Small intestine (tissue), 7 donors: ENCODE measurements at regions not wholly inside any gene's neighbourhood (a gene's known extent, or its start where the extent isn't known, plus 50 kb on each side); places are given as distances from the start of the nearest gene placed in this dataset.

Source experiments
- DNase-seq, 2 donors: peaks; one replicate each; pipeline versions ENCODE4 v3.0.0 to v3.0.0-alpha.2; 2013
- FAIRE-seq: peaks from 2 replicates; lab custom pipeline; 2012; peaks lifted over from hg19 to GRCh38; lab: Jason Lieb, UNC
- H3K27ac ChIP-seq, 3 donors: one replicate each; pipeline ENCODE4 v1.5.1; 2013; ENCODE audit warnings: low read length in 2 of 3, mild to moderate bottlenecking in 2 of 3, control low read depth in 1 of 3, inconsistent platforms in 1 of 3, low read depth in 1 of 3, moderate library complexity in 1 of 3
- H3K27me3 ChIP-seq, 3 donors: one replicate each; pipeline ENCODE4 v1.6.1; 2013; ENCODE audit warnings: low read length in 3 of 3, inconsistent platforms in 1 of 3; ENCODE audit not compliant: control insufficient read depth in 3 of 3, insufficient read depth in 3 of 3
- H3K36me3 ChIP-seq, 3 donors: one replicate each; pipeline ENCODE4 v1.6.1; 2013; ENCODE audit warnings: low read length in 3 of 3, inconsistent platforms in 1 of 3, low read depth in 1 of 3, mild to moderate bottlenecking in 1 of 3, moderate library complexity in 1 of 3; ENCODE audit not compliant: control insufficient read depth in 3 of 3, insufficient read depth in 2 of 3
- H3K4me1 ChIP-seq, 3 donors: one replicate each; pipeline ENCODE4 v1.6.1; 2013; ENCODE audit warnings: low read length in 2 of 3, inconsistent platforms in 1 of 3, low read depth in 1 of 3, mild to moderate bottlenecking in 1 of 3, moderate library complexity in 1 of 3; ENCODE audit not compliant: control insufficient read depth in 3 of 3, insufficient read depth in 2 of 3
- H3K4me3 ChIP-seq, 3 donors: one replicate each; pipeline ENCODE4 v1.5.1; 2013; ENCODE audit warnings: low read length in 3 of 3, control low read depth in 1 of 3, inconsistent platforms in 1 of 3, low read depth in 1 of 3, mild to moderate bottlenecking in 1 of 3, moderate library complexity in 1 of 3
- H3K9me3 ChIP-seq, 2 donors: one replicate each; pipeline ENCODE4 v1.6.1; 2013; ENCODE audit warnings: low read depth in 1 of 2, low read length in 1 of 2; ENCODE audit not compliant: control insufficient read depth in 2 of 2, insufficient read depth in 1 of 2
- whole genome bisulfite sequencing, 3 donors: extraction: QIAGEN DNeasy Blood & Tissue Kit; methylation state at CpG; one replicate each; pipeline ENCODE4 v1.1.7; 2013; 5-methylcytosine and 5-hydroxymethylcytosine counted together
- donor health status: healthy with polysubstance abuse.
- donor health status: control.
- donor health status: control.
- donor health status: Bipolar disorder and iron deficiency.
- donor health status: healthy.

DNA sequence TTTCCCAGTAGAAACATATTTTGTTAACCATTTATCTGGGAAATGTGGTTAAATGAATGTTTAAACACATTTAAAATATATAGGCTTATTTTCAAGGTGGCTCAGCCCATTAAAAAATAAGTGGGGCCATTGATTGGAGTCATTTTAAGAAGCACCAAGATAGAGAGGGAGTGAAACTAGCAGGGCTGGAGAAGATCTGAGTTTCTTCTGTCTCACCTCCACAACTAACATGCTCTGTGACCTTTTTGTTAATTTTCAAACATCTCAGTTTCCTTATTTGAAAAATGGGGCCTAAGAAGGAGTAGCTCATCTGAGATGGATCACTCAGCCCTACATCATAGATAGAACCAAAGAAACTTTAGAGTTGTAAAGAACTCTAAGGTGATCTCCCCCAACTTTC is 254.8 kb downstream of the KCNS3 start:
- H3K27ac ChIP-seq = no peak overlapping the region
- H3K4me1 ChIP-seq = no peaks in the 10 kb centered on the region
- H3K9me3 ChIP-seq = no peaks in the 10 kb centered on the region
- no peaks in the 10 kb centered on the region for H3K27me3 ChIP-seq
- no peaks in the 10 kb centered on the region for H3K36me3 ChIP-seq
- DNase-seq = no peak
- H3K4me3 ChIP-seq = no peak overlapping the region
- FAIRE-seq = no peak

- Histone ChIP-seq H3K27me3 (no peaks in the 10 kb centered on the region), H3K4me1 (no peaks in the 10 kb centered on the region), H3K27ac (no peak overlapping the region), H3K36me3 (no peaks in the 10 kb centered on the region), H3K9me3 (no peaks in the 10 kb centered on the region), H3K4me3 (no peak overlapping the region)
- 47 to 66% (median 51%) methylated on average over 3 of the region's 3 CpGs for WGBS, 3 donors
- FAIRE-seq = no peak
- DNase-seq = no peak
Measured at GRCh38 chr2:18132697-18133096, 254.2 kb downstream of the KCNS3 start.

DNA sequence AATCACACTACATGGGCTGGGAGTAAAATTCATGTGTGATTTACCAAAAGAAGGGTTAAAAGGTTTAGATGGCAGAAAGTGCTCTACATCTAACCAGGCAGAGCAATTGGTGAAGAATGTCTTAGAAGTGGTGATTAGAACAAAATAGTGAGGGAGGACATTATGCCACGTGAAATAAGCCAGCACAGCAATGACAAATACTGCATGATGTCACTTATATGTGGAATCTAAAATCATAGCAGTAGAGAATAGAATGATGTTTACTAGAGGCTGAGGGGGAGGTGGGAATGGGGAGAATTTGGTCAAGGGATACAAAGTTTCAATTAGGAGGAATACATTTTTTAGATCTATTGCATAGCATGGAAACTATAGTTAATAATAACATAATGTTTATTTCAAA is 253.3 kb downstream of the KCNS3 start:
- Histone ChIP-seq H3K4me3 (no peak overlapping the region), H3K9me3 (no peaks in the 10 kb centered on the region), H3K36me3 (no peaks in the 10 kb centered on the region), H3K4me1 (no peaks in the 10 kb centered on the region), H3K27me3 (no peaks in the 10 kb centered on the region), H3K27ac (no peak overlapping the region)
- 19 to 74% (median 37%) methylated on average over 1 of the region's 1 CpG for WGBS, 3 donors
- FAIRE-seq = no peak
- DNase-seq = no peak

- FAIRE-seq = no peak
- H3K27me3 ChIP-seq = no peaks in the 10 kb centered on the region
- H3K36me3 ChIP-seq = no peaks in the 10 kb centered on the region
- H3K9me3 ChIP-seq = no peaks in the 10 kb centered on the region
- H3K4me3 ChIP-seq = no peak overlapping the region
- H3K27ac ChIP-seq = no peak overlapping the region
- no peak for DNase-seq
- no peaks in the 10 kb centered on the region for H3K4me1 ChIP-seq
Measured at GRCh38 chr2:18129348-18129747, 250.9 kb downstream of the KCNS3 start.

- no peak for DNase-seq
- WGBS, 3 donors = 88 to 93% (median 90%) methylated on average over 1 of the region's 1 CpG
Measured at GRCh38 chr2:18125303-18125702, 246.8 kb downstream of the KCNS3 start.

GRCh38 chr2:18124116-18124835 is 245.8 kb downstream of the KCNS3 start:
- DNase-seq (no peak), FAIRE-seq (no peak)
- Histone ChIP-seq H3K4me1 (no peaks in the 10 kb centered on the region), H3K27ac (no peak overlapping the region), H3K36me3 (no peaks in the 10 kb centered on the region), H3K27me3 (no peaks in the 10 kb centered on the region), H3K9me3 (no peaks in the 10 kb centered on the region), H3K4me3 (no peak overlapping the region)
- WGBS, 3 donors = 48 to 69% (median 67%) methylated on average over 6 of the region's 6 CpGs

More at GRCh38 chr2:18125303-18125702, 246.8 kb downstream of the KCNS3 start:
- H3K27me3 ChIP-seq = no peaks in the 10 kb centered on the region
- no peak overlapping the region for H3K27ac ChIP-seq
- no peaks in the 10 kb centered on the region for H3K36me3 ChIP-seq
- H3K9me3 ChIP-seq = no peaks in the 10 kb centered on the region
- no peak overlapping the region for H3K4me3 ChIP-seq
- no peak for FAIRE-seq
- H3K4me1 ChIP-seq = no peaks in the 10 kb centered on the region

- no peak for DNase-seq
- FAIRE-seq = no peak
- no peaks in the 10 kb centered on the region for H3K4me1 ChIP-seq
- no peak overlapping the region for H3K4me3 ChIP-seq
- H3K27ac ChIP-seq = no peak overlapping the region
- H3K36me3 ChIP-seq = no peaks in the 10 kb centered on the region
- WGBS, 3 donors = 21 to 57% (median 38%) methylated on average over 3 of the region's 3 CpGs
- no peaks in the 10 kb centered on the region for H3K9me3 ChIP-seq
- H3K27me3 ChIP-seq = no peaks in the 10 kb centered on the region
Measured at GRCh38 chr2:18123577-18123976, 245.1 kb downstream of the KCNS3 start.

DNA sequence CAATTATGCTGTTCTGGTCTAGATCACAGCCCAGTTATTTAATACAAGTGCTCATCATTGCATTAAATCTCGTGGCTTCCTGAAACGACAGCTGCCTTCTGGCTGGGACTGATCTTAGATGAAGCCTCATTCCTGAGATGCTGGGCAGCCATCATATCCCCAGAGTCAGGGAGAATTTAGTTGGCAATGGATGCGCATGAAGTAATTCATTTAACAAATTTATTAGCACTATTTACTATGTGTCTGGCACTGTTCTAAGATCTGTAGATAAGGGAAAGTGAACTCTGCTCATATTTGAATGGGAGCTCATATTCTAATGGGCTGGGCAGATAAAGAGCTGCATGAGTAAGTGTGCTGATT is 244.7 kb downstream of the KCNS3 start:
- Histone ChIP-seq H3K9me3 (no peaks in the 10 kb centered on the region), H3K27me3 (no peaks in the 10 kb centered on the region), H3K4me1 (no peaks in the 10 kb centered on the region), H3K36me3 (no peaks in the 10 kb centered on the region), H3K27ac (no peak overlapping the region), H3K4me3 (no peak overlapping the region)
- WGBS, 3 donors = 18 to 46% (median 25%) methylated on average over 3 of the region's 3 CpGs
- DNase-seq (no peak), FAIRE-seq (no peak)

DNA sequence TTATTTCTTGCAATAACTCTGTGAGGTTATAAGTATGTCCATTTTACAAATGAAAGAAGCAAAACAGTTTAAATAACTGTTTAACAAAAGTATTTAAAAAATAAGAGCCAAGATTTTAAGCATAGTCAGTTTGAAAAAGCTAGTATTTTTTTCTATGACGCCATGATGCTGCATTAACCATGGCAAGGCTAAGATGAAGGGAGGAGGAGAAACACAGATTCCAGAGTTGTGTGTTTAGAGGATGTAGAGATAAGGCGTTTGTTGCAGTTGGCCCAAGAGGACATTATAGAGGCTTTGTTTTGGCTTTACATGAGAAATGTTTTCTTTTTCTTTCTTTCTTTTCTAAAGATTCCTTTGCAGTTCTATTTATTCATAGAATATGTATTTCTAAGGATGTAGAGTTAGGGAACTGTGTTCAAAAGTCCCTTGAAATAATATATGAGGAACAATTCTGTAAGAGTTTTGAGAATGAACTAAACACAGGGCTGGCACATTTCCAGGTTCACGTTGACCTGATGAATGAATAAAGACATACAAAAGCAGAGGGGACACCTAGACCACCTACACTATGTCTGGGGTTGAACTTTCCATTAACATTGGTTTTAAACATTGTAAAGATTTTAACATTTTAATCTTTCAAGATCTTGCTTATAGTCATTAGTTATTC is 244.2 kb downstream of the KCNS3 start:
- H3K9me3 ChIP-seq = no peaks in the 10 kb centered on the region
- no peak overlapping the region for H3K27ac ChIP-seq
- FAIRE-seq (no peak), DNase-seq (no peak)
- H3K4me3 ChIP-seq = no peak overlapping the region
- H3K27me3 ChIP-seq = no peaks in the 10 kb centered on the region
- H3K36me3 ChIP-seq = no peaks in the 10 kb centered on the region
- WGBS, 3 donors = 20 to 41% (median 21%) methylated on average over 3 of the region's 3 CpGs
- no peaks in the 10 kb centered on the region for H3K4me1 ChIP-seq
